Left forelimb (tissue), 1 donor: ENCODE measurements at regions not wholly inside any gene's neighbourhood (a gene's known extent, or its start where the extent isn't known, plus 50 kb on each side); places are given as distances from the start of the nearest gene placed in this dataset.
A peak's percentile ranks its signal among the peaks of the same experiment; 100 is the strongest.

Source experiments
- DNase-seq: peaks from one replicate; pipeline ENCODE4 v3.0.0-alpha.2; 2018; ENCODE audit warnings: low spot score

DNA sequence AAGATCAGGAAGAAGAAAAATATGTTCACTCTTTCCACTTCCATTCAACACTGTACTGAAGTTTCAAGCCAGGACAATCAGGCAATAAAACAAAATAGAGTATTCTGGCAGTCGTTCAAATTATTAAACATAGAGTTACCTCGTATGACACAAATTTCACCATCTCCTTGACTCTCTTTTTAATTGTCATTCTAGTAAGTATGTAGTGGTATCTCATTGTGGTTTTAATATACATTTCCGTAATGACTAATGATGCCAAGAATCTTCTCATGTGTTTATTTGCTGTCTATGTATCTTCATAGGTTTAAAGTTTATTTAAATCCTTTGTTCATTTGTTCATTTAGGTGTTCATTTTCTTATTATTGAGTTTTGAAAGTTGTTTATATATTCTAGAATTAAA is 352.2 kb downstream of the IDS start:
- DNase-seq: no peak

DNA sequence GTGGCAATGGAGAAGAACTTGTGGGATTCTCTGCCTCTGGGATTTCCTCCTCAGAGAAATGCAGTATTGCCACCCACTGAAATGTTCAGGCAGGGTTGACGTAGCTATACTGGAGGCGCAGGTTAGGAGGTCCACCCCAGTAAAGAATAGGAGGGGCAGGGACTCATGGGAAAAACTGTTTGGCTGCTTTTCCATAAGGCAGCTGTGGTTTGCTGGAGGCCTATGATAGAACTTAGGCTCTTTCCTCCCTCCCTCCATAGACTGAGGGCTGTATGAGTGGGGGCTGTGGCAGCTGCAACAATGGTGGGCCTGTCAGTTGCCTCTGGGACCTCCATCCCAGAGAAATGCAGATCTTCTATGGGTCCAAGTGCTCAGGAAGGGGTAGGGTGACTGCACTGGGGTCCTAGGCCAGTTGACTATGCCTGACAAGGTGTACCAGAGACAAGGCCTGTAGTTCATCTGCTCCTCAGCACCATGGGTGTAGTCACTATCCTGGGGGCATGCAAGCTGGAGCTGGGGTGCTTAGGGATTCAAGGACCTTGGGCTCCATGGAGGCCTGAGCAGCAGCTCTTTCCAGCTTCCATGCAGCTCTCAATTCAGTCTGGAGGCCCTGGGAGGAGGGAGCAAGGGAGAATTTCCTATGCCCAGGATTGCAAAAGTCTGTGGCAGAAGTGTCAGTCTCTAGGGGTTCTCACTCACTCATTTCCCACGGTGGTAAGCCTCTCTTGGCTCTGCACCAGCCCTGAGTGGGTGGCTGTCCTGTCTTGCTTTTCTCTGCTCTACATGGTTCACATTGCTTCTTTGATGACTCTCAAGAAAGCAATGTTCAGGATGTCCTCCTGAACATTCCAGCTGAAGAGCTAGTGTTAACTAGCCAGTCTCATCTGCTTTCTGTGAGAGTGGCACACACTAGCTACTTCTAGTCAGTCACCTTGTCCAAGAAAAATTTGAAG is 353.0 kb downstream of the IDS start:
- no peak for DNase-seq

DNA sequence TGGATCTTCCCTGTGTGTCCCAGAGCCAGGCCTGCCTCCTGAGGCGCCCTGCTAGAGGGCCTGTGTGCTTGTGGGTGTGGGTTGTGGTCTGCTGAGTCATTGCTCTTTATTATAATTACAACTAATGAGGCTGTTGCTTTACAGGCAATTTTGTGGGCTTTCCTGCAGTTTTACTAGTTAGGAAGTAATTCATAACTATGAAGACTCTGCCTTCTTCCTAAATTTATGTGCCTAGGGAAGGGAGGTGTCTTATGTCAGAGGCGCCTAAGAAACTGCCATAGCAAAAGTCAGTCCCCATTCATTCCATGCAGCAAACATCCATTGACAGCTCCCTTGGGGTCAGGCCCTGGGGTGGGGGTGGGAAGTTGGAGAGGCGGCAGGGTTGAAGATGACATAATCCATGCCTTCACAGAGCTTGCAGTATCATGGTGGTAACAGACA is 359.2 kb downstream of the IDS start:
- DNase-seq: no peak

DNA sequence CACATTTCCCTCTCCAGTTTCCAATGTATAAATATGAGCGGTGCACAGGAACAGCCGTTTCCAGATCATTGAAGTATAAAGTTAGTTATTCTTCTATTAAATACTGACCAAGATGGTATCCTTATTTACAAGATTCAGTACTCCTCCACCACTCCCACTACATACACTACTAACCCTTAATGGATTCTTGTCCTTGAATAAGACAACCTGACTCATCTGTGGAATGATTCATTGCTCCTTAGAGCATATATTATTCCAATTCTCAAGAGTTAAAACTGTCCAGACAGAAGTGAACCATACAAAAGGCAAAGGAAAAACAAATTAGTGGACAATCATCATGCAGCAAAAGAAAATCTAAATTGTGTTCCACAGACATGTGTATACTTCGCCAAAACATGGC is 373.3 kb downstream of the IDS start:
- no peak for DNase-seq

DNA sequence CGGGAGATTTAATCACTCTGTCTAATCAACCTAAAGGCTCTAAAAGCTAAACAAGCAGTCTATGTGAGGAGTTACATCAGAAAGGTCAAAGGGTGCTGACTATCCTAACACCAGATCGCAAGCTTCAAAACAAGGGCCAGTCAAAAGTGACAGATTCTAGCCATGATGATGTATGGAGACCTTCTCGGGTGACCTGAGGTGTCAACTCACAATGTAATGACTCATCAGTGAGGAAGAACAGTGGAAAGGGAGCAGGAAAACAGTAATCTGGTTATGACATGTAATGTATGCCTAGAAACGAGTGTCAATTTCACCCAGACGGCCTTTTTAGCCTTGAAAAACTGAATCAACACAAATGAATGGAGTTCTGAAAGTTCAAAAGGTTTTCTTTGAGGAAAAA is 375.3 kb downstream of the IDS start:
- DNase-seq: no peak

DNA sequence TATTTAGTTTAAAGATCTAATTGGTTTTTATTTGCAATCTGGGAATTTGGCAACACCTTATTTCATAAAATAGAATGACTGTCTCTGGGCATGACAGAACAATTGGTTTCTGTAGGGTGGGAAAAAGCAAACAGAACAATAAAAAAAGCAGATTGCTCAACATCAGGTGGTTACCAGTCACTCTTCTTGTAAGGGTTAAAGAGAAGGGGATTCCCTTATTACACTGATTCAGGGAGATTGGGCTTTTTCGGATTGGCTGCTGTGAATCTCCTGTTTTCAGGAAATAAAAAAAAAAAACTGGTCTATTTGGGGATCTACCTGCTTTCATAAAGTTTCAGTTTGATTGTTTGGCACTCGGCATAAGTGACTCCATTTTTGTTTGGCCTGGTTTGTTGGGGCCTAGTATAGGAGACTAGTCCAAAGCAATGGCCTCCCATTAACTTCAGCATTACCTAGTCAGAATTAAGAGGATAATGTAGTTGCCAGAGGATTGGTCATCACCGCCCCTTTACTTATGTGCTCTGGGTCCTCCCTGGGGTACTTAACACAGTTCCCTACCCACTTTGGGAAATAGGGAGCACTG is 380.5 kb downstream of the IDS start:
- no peak for DNase-seq

DNA sequence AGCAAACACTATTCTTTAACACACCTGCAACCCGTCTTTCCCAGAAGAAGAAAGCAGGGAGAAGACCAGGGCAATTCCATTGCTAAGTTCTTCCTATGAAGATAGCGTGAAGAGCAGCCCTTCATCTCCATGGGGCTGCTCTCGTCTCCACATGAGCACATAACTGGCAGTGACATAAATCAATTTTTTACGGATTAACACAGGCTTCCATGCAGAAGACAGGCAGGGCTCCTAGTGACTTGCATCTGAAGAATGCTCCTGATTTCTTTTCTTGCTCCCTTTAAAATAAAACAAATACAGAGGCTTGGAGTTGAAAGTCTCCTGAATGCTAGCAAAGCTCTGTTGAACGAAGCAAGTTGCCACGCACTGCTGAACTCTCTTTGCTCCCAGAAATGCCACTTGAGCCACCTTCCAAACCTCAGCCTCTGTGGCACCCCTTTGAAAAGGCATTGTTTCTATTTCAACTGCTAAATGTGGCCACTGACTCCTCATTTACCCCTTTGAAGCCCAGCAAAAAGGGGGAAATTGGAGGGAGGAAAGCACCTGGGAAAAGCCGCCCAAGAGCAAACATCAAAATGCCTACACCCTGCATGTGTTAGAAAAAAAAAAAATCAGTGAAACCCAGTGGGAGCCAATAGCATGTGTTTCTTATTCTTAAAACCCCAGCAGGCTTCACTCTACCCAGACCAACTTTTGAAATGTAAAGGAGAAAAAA is 383.7 kb downstream of the IDS start:
- no peak for DNase-seq

DNA sequence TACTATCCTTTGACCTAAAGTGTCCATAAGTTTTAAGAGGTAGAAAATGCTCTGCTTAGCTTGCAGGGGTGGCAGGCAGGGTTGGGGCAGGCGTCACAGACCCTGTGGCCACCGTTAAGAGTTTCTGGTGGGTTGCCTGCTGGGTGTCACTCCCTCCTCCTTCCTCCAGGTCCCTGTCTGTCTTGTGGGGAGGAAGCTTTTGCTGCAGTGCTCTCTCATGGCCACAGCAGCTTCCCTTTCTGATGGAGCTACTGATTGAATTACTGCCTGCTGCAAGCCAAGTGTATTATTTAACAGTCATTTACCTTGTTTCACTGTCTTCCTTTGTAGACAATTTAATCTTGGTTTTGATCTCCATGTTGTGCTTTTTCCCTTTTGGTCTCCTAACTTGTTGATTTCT is 384.6 kb downstream of the IDS start:
- DNase-seq: no peak

DNA sequence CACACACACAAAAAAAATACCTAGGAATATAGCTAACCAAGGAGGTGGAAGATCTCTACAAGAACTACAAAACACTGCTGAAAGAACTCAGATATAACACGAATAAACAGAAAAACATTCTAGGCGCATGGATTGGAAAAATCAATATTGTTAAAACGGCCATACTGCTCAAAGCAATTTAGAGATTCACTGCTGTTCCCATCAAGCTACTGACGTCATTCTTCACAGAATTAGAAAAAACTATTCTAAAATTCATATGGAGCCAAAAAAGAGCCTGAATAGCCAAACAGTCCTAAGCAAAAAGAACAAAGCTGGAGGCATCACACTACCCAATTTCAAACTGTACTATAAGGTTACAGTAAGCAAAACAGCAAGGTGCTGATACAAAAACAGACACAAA is 390.2 kb downstream of the IDS start:
- DNase-seq: no peak

DNA sequence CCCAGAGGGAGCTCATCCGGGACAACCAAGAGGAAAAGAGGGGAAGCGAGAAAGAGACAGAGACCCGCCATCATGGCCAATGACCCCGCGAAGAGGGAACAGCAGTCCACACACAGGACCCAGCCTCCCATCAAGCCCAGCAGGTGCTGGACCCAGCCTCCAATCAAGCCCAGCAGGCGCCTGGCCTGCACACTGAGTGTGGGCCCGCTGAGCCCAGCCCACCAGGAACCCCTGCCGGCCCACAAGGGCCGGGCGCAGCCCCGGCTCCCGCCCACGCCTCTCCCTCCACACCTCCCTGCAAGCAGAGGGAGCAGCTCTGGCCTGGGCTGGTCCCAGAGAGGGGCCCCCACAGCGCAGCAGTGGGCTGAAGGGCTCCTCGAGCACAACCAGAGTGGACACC is 391.1 kb downstream of the IDS start:
- DNase-seq: no peak

DNA sequence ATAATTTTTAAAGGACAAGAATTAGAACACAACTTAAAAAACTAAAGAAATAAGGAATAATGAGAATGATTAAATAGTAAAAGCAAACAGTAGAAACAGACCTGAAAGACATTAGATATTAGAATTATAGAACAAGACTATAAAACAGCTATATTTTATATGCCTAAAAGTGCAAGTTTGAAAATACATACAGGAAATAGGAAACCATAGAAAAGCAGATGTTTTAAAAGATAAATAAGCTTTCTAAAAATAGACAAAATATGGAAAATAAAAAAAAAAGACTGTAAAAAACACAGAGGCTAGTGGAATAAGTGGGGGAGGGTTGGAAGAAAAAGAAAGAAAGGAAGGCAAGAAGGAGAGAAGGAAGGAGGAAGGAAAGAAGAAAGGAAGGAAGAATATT is 407.3 kb downstream of the IDS start:
- no peak for DNase-seq

DNA sequence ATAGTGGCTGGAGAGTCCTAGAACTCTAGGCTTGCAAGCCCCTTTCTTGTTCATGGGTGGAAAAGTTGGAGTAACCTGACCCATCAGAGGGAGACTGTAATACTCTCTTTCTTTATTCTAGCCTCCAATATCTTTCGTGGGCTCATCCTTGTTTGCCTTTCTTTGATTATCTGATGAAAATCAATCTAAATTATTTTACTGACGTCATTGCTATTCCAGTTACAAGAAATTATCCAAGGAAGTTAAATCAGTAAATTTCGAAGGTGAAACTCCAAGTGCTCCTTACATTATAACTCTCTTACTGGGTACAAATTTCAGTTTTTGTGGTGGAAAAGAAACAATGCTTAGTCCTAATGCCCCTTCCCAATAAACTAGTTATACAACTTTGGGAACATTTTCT is 412.9 kb downstream of the IDS start:
- DNase-seq: no peak

DNA sequence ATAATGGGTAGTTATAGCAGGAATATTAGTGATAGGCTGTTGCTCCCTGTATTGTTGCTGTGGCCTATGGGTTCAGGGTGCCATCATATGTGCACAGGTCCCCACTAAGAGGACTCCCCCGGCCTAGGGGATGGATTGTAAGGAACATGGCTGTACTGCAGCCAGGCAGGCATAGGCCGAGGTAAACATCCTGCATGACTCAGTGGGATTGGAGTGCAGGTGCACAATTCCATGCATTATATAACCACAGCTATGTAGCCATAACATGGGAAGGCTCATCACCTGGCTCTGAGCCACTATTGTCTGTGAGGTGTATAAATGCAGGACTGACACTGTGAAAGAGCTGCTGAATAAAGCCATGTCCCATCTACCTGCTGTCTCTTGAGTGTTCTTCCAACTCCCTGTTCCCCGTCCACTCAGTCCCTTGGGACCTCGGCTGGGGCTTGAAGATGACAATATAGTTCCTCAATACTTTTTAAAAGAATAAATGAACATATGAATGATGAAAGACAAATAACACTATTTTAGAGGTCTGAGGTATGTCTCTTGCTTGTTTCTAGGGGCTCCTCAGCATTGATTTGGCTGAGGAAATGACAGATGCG is 425.2 kb downstream of the IDS start:
- DNase-seq: no peak

DNA sequence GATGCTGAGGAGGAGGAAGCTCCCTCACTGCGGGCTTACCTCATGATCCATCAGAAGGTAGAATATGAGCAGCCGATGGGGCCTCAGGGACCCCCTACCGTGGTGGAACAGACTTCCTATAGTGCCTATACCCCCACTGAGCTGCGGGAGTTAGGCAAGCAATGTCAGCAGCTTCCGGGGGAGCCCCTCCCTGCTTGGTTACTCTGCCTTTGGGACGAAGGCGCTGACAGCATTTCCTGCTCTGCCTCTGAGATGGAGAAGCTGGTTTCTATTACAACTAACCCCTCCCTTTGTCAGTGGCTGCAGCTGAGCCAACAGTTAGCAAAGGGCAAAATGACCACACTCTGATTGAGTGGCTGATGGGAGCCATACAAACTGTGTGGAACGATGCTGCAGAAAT is 430.7 kb downstream of the IDS start:
- peak; percentile 53 for DNase-seq

DNA sequence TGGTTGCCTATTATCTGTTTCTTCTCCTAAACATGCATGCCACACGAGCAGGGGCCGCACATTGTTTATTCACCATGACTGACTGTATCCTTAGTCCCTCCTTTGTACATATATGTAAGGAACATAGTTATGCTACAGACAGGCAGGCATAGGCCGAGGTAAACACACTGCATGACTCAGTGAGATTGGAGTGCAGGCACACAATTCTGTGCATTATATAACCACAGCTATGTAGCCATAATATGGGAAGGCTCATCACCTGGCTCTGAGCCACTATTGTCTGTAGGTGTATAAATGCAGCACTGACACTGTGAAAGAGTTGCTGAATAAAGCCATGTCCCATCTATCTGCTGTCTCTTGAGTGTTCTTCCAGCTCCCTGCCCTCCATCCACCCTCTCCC is 431.6 kb downstream of the IDS start:
- DNase-seq: no peak

DNA sequence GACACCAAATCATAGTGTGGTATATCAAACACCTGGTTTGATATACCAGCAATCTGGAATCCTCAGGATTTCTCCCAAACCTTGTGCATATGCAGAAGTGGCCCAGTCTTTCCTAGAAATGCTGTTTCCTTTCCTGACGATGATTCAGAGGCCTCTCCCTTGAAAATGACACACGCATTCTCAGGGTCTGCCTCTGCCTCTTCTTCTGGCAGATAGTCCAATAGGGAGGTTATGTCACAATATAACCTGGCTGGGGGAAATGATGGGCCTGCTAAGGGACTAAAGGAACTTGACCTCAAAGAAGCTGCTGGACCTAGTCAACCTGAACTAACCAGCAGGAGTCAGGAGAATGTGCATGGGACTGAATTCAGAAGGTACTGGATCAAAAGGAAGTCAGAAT is 435.2 kb downstream of the IDS start:
- DNase-seq: no peak

DNA sequence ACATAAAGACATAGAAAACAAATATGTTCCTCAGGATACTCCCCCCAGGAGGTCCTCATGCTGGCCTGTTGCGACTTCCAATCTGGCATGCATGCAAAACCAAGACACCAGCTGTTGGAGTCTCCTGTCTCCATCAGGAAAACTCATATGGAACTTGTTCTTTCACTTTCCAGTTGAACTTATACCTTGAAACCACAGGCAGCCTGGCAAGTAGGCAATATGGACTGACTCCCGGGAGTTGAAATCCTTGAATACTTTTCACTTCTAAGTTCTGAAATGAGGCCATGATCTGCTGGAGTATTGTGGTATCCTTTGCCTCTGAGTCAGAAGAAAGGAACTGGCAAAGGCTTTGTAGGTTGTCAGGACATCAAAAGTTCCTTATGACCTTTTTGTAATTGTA is 444.2 kb downstream of the IDS start:
- DNase-seq: no peak
